ENCODE measurements at regions not wholly inside any gene's neighbourhood (a gene's known extent, or its start where the extent isn't known, plus 50 kb on each side); places are given as distances from the start of the nearest gene placed in this dataset.

- TF ChIP-seq POLR2A (IDR thresholded peaks at IDR 0.05): no peak
- TF ChIP-seq EP300 (IDR thresholded peaks at IDR 0.05): no peak
- TF ChIP-seq CTCF (IDR thresholded peaks at IDR 0.05): no peak
Measured at GRCh38 chr14:23694949-23695663, 58.9 kb downstream of the DHRS2 start.

Measured in stomach (tissue), 4 donors.